ENCODE measurements at regions not wholly inside any gene's neighbourhood (a gene's known extent, or its start where the extent isn't known, plus 50 kb on each side); places are given as distances from the start of the nearest gene placed in this dataset.

- TF ChIP-seq EZH2 (IDR thresholded peaks at IDR 0.05; ENCODE audit: insufficient read depth, low read length) = no peak
- no peak for TF ChIP-seq CTCF (IDR thresholded peaks at IDR 0.05; ENCODE audit: insufficient read depth, low read depth, low read length)
Observed at GRCh38 chr16:76195056-76195455, 82.1 kb upstream of the CNTNAP4 start.

Measured in astrocyte (in vitro differentiated cells and primary cell).